Left lung (tissue), 4 donors: ENCODE measurements at regions not wholly inside any gene's neighbourhood (a gene's known extent, or its start where the extent isn't known, plus 50 kb on each side); places are given as distances from the start of the nearest gene placed in this dataset.

ENCODE experiments used
- ATAC-seq: fragments of 200-7000 bp; cut with Tn5 transposase; one replicate; pipeline ENCODE4 v1.9.1; 2020; ENCODE audit warnings: moderate library complexity
- DNase-seq, 4 donors: peaks; one replicate each; pipeline ENCODE4 v3.0.0-alpha.2; 2013 to 2020
- H3K27ac ChIP-seq, 2 donors: fragments of 200-600 bp; sonication (generic) in 1 of 2; one replicate each; pipeline versions ENCODE4 v1.5.0 to v1.8.0; 2020 to 2021
- H3K27me3 ChIP-seq, 2 donors: fragments of 200-600 bp; sonication (generic) in 1 of 2; one replicate each; pipeline versions ENCODE4 v1.5.0 to v1.8.0; 2020 to 2021
- H3K36me3 ChIP-seq, 2 donors: fragments of 200-600 bp; sonication (generic) in 1 of 2; one replicate each; pipeline versions ENCODE4 v1.5.0 to v1.8.0; 2020 to 2021
- H3K4me1 ChIP-seq, 2 donors: fragments of 200-600 bp; one replicate each; pipeline ENCODE4 v1.8.0; 2021
- H3K4me3 ChIP-seq, 2 donors: fragments of 200-600 bp; sonication (generic) in 1 of 2; one replicate each; pipeline versions ENCODE4 v1.5.0 to v1.8.0; 2020 to 2021; ENCODE audit warnings: mild to moderate bottlenecking in 1 of 2
- H3K9me3 ChIP-seq, 2 donors: fragments of 200-600 bp; sonication (generic) in 1 of 2; one replicate each; pipeline versions ENCODE4 v1.5.0 to v1.8.0; 2020 to 2021
- intact Hi-C, 2 donors: fragments of 100-400 bp; cut with DNase I; formaldehyde crosslinking; loops; one replicate each; pipeline versions ENCODE4 v1.11.2 to v1.14.2; 2022
- TF ChIP-seq, protein P1 (sequence below), 2 donors: fragments of 200-600 bp; sonication (generic) in 1 of 2; IDR thresholded peaks; one replicate each; pipeline versions ENCODE4 v1.5.0 to v1.8.0; 2021; ENCODE audit warnings: antibody characterized with exemption in 2 of 2
- donor health status: DM: no; HTN: yes; CAD: no.
- donor health status: DM: no; HTN: no; CAD: no.

DNA sequence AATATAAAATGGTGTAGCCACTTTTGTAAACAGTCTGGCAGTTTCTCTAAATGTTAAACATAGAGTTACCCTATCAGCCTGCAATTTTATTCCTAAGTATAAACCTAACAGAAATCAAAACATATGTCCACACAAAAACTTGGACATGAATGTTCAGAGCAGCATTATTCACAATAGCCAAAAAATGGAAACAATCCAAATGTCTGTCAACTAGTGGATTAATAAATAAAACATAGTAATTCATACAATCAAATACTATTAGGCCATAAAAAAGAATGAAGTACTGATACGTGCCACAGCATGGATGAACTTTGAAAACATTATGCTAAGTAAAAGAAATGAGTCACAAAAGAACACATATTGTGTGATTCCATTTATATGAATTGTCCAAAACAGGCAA is 196.5 kb downstream of the NUAK1 start:
- Histone ChIP-seq H3K27ac (no peak overlapping the region), H3K4me3 (no peak overlapping the region), H3K4me1 (no peaks in the 10 kb centered on the region), H3K36me3 (no peaks in the 10 kb centered on the region), H3K9me3 (no peaks in the 10 kb centered on the region), H3K27me3 (no peaks in the 10 kb centered on the region)
- TF ChIP-seq, protein P1, sequence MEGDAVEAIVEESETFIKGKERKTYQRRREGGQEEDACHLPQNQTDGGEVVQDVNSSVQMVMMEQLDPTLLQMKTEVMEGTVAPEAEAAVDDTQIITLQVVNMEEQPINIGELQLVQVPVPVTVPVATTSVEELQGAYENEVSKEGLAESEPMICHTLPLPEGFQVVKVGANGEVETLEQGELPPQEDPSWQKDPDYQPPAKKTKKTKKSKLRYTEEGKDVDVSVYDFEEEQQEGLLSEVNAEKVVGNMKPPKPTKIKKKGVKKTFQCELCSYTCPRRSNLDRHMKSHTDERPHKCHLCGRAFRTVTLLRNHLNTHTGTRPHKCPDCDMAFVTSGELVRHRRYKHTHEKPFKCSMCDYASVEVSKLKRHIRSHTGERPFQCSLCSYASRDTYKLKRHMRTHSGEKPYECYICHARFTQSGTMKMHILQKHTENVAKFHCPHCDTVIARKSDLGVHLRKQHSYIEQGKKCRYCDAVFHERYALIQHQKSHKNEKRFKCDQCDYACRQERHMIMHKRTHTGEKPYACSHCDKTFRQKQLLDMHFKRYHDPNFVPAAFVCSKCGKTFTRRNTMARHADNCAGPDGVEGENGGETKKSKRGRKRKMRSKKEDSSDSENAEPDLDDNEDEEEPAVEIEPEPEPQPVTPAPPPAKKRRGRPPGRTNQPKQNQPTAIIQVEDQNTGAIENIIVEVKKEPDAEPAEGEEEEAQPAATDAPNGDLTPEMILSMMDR (IDR thresholded peaks at IDR 0.05): no peak
- intact Hi-C loops: no loop called here
- ATAC-seq (no peak), DNase-seq (no peak)

DNA sequence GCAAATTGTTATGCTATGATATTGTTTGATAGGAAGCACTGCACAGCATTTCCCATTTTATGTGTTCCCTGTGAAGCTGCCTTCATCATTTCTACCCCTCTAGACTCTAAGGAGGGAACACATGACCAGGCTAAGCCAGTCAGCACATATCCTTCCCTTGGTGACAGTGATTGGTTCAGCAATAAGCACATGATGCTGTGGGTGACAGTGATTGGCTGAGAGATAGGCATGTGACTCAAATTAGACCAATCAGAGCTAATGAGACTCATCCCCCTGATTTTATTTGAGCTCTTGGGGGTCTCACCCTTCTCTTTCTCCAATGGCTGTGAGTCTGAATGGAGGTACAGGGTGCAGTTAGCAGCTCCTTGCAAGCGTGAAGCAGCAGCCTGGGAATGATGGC is 195.2 kb downstream of the NUAK1 start:
- H3K36me3 ChIP-seq: no peaks in the 10 kb centered on the region
- DNase-seq (no peak), ATAC-seq (no peak)
- intact Hi-C loops: no loop called here
- H3K9me3 ChIP-seq: no peaks in the 10 kb centered on the region
- H3K27ac ChIP-seq: no peak overlapping the region
- no peaks in the 10 kb centered on the region for H3K4me1 ChIP-seq
- H3K4me3 ChIP-seq: no peak overlapping the region
- TF ChIP-seq, protein P1 (IDR thresholded peaks at IDR 0.05): no peak
- H3K27me3 ChIP-seq: no peaks in the 10 kb centered on the region

DNA sequence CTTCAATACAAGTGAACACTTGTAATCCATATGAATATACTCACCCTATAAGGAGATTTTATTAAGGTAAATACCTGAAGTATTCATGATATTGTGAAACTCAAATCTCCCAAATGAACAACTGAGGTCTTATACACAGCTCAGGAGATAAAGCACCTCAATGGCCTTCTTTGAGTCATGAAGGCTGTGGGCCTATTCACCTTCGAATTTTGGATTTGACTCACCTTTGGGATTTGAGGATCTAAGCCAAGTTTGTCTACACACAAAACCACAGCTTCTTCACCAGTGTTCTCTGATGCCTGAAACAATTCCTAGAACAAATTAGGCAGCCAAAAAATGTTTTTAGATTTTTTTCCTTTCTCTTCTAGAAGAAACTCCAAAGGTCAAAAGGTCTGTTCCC is 194.1 kb downstream of the NUAK1 start:
- Histone ChIP-seq H3K36me3 (no peaks in the 10 kb centered on the region), H3K4me1 (no peaks in the 10 kb centered on the region), H3K4me3 (no peak overlapping the region), H3K9me3 (no peaks in the 10 kb centered on the region), H3K27ac (no peak overlapping the region), H3K27me3 (no peaks in the 10 kb centered on the region)
- DNase-seq: no peak
- TF ChIP-seq, protein P1 (IDR thresholded peaks at IDR 0.05): no peak
- intact Hi-C loops: no loop called here
- ATAC-seq: no peak

DNA sequence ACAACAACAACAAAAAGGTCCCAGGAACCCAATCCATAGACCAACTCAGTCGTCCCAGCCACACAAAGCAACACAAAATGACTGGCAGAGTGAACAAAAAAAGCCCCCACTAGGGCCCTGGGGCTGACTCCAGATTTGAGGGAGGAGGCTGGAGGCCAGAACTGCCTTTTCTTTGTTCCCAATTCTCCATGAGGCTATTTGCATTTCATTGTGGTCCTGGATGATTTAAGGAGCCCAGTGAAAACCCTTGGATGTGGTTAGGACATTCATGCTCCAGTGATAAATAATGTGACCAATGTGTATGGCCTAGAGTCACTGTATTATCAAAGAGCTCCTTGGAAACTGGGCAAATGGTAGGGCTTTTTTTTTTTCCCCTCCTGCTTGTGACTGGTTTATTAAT is 192.9 kb downstream of the NUAK1 start:
- ATAC-seq (peak; percentile 67), DNase-seq (no peak)
- intact Hi-C loops: no loop called here
- Histone ChIP-seq H3K27ac (no peak overlapping the region), H3K9me3 (no peaks in the 10 kb centered on the region), H3K4me3 (no peak overlapping the region), H3K4me1 (no peaks in the 10 kb centered on the region), H3K36me3 (no peaks in the 10 kb centered on the region), H3K27me3 (no peaks in the 10 kb centered on the region)
- TF ChIP-seq, protein P1 (IDR thresholded peaks at IDR 0.05): no peak

DNA sequence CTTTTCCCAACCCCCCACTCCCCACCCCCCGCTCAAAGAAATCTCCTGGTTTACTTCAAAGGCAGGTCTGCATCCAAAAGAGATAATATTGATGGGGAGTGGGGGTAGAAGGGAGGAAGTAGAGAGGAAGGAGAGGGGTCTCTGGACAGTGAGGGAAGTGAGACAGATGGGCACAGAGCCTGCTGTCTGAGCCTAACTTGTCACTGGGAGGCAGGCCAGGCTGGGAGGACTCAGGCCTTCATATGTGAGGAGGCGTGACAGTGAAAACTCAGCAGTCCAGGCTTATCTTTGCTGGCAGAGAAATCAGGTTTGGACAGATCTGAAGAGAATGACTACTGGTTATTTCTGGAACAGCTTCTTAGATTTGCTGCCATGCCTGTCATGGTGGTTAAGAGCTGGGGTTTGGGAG is 192.3 kb downstream of the NUAK1 start:
- ATAC-seq (peak; percentile 68), DNase-seq (peak in 3 of 4 donors; percentile 32 to 67 (median 52))
- no peaks in the 10 kb centered on the region for H3K36me3 ChIP-seq
- H3K4me3 ChIP-seq: no peak overlapping the region
- TF ChIP-seq, protein P1 (IDR thresholded peaks at IDR 0.05): no peak
- intact Hi-C loops: no loop called here
- H3K27me3 ChIP-seq: no peaks in the 10 kb centered on the region
- no peak overlapping the region for H3K27ac ChIP-seq
- no peaks in the 10 kb centered on the region for H3K4me1 ChIP-seq
- no peaks in the 10 kb centered on the region for H3K9me3 ChIP-seq
